ENCODE measurements at regions not wholly inside any gene's neighbourhood (a gene's known extent, or its start where the extent isn't known, plus 50 kb on each side); places are given as distances from the start of the nearest gene placed in this dataset.

GRCh38 chr6:21914121-21914973 lies 320.8 kb downstream of the SOX4 start:
- no peak for TF ChIP-seq CTCF (IDR thresholded peaks at IDR 0.05)
- TF ChIP-seq EZH2 (IDR thresholded peaks at IDR 0.05; ENCODE audit: borderline replicate concordance, insufficient read depth, low read depth, low read length, poor library complexity, severe bottlenecking) = no peak

All from B cell (primary cell).